CD14-positive monocyte (primary cell): ENCODE measurements at regions not wholly inside any gene's neighbourhood (a gene's known extent, or its start where the extent isn't known, plus 50 kb on each side); places are given as distances from the start of the nearest gene placed in this dataset.

Experiments used
- DNase-seq, 3 donors: peaks; one replicate each; pipeline ENCODE4 v3.0.0-alpha.2; 2011 to 2022
- H2AFZ ChIP-seq: 2 replicates; pipeline ENCODE4 v1.6.0; 2012; ENCODE audit warnings: mild to moderate bottlenecking, low read depth, low read length, inconsistent platforms; ENCODE audit not compliant: insufficient read depth, poor library complexity, severe bottlenecking
- H3K27ac ChIP-seq, 2 donors: 1 replicate in 1 of 2; 2 replicates in 1 of 2; pipeline ENCODE4 v1.5.1; 2012 to 2013; ENCODE audit warnings: low read length in 2 of 2, control low read depth in 1 of 2, inconsistent platforms in 1 of 2, low read depth in 1 of 2, mild to moderate bottlenecking in 1 of 2
- H3K27me3 ChIP-seq, 2 donors: one replicate each; pipeline versions ENCODE4 v1.6.0 to v1.6.1; 2011 to 2013; ENCODE audit warnings: low read length in 2 of 2; ENCODE audit not compliant: control insufficient read depth in 2 of 2, insufficient read depth in 2 of 2
- H3K36me3 ChIP-seq, 2 donors: replicated peaks in 1 of 2; 1 replicate in 1 of 2; 2 replicates in 1 of 2; pipeline versions ENCODE4 v1.5.1 to v1.6.1; 2012 to 2013; ENCODE audit warnings: low read length in 2 of 2, control low read depth in 1 of 2, inconsistent platforms in 1 of 2, mild to moderate bottlenecking in 1 of 2; ENCODE audit not compliant: insufficient read depth in 2 of 2, control insufficient read depth in 1 of 2
- H3K4me1 ChIP-seq, 2 donors: 1 replicate in 1 of 2; 2 replicates in 1 of 2; pipeline versions ENCODE4 v1.5.1 to v1.6.1; 2012 to 2013; ENCODE audit warnings: low read length in 2 of 2, control low read depth in 1 of 2, inconsistent platforms in 1 of 2, mild to moderate bottlenecking in 1 of 2, moderate library complexity in 1 of 2; ENCODE audit not compliant: insufficient read depth in 2 of 2, control insufficient read depth in 1 of 2
- H3K4me2 ChIP-seq: replicated peaks from 2 replicates; pipeline ENCODE3; 2012; ENCODE audit warnings: low read length, moderate library complexity, mild to moderate bottlenecking; ENCODE audit not compliant: poor library complexity, severe bottlenecking; ENCODE audit errors: extremely low read depth
- H3K4me3 ChIP-seq, 3 experiments: fragments of 200-600 bp in 1 of 3; sonication (generic) in 1 of 3; replicated peaks in 1 of 3; 1 replicate in 2 of 3; 2 replicates in 1 of 3; pipeline ENCODE4 v1.5.1; 2011 to 2013; ENCODE audit warnings: low read length in 3 of 3, mild to moderate bottlenecking in 3 of 3, control low read depth in 2 of 3, low read depth in 2 of 3, inconsistent platforms in 1 of 3, moderate library complexity in 1 of 3
- H3K79me2 ChIP-seq: 2 replicates; pipeline ENCODE4 v1.6.0; 2012; ENCODE audit warnings: mild to moderate bottlenecking, control low read depth, inconsistent platforms, low read length, moderate library complexity; ENCODE audit not compliant: insufficient read depth
- H3K9ac ChIP-seq: 2 replicates; pipeline ENCODE4 v1.6.0; 2017; ENCODE audit warnings: low read length, mild to moderate bottlenecking; ENCODE audit not compliant: insufficient read depth, poor library complexity, severe bottlenecking
- H3K9me3 ChIP-seq, 2 donors: replicated peaks in 1 of 2; 1 replicate in 1 of 2; 2 replicates in 1 of 2; pipeline versions ENCODE4 v1.5.1 to v1.6.1; 2012 to 2013; ENCODE audit warnings: low read length in 2 of 2, control low read depth in 1 of 2; ENCODE audit not compliant: control insufficient read depth in 1 of 2, insufficient read depth in 1 of 2
- H4K20me1 ChIP-seq: 2 replicates; pipeline ENCODE4 v1.6.0; 2012; ENCODE audit warnings: mild to moderate bottlenecking, low read length, control low read depth, moderate library complexity; ENCODE audit not compliant: insufficient read depth
- H3K27ac Mint-ChIP-seq, 7 donors: one replicate each; pipeline ENCODE4 v1.8.0; 2020; ENCODE audit warnings: mild to moderate bottlenecking in 7 of 7, mixed read lengths in 7 of 7, moderate library complexity in 6 of 7, inconsistent platforms in 2 of 7
- H3K27me3 Mint-ChIP-seq, 3 donors: one replicate each; pipeline ENCODE4 v1.8.0; 2021 to 2022; ENCODE audit warnings: low read depth in 3 of 3, mild to moderate bottlenecking in 3 of 3, mixed read lengths in 3 of 3, moderate library complexity in 3 of 3, inconsistent platforms in 1 of 3
- H3K36me3 Mint-ChIP-seq, 2 donors: one replicate each; pipeline ENCODE4 v1.8.0; 2020; ENCODE audit warnings: mixed read lengths in 2 of 2, inconsistent platforms in 1 of 2, mild to moderate bottlenecking in 1 of 2
- H3K4me1 Mint-ChIP-seq: one replicate; pipeline ENCODE4 v1.8.0; 2020; ENCODE audit warnings: mild to moderate bottlenecking, mixed read lengths
- H3K4me3 Mint-ChIP-seq, 2 donors: one replicate each; pipeline ENCODE4 v1.8.0; 2020; ENCODE audit warnings: mild to moderate bottlenecking in 2 of 2, mixed read lengths in 2 of 2, moderate library complexity in 1 of 2
- H3K9me3 Mint-ChIP-seq, 7 donors: one replicate each; pipeline ENCODE4 v1.8.0; 2020 to 2022; ENCODE audit warnings: mixed read lengths in 7 of 7, mild to moderate bottlenecking in 6 of 7, moderate library complexity in 6 of 7, inconsistent platforms in 2 of 7
- WGBS: methylation state at CpG from one replicate; pipeline ENCODE4 v1.1.5; 2013; ENCODE audit warnings: missing lambda C conversion rate; ENCODE audit not compliant: insufficient coverage; 5-methylcytosine and 5-hydroxymethylcytosine counted together
- intact Hi-C, 2 donors: fragments of 100-400 bp; cut with micrococcal nuclease; formaldehyde crosslinking; loops; one replicate each; pipeline versions ENCODE4 v1.15.0 to v1.15.1; 2023
- TF ChIP-seq, protein P1 (sequence below): fragments of 200-600 bp; IDR thresholded peaks from one replicate; pipeline ENCODE4 v1.8.0; 2022; ENCODE audit warnings: antibody characterized with exemption, mild to moderate bottlenecking

DNA sequence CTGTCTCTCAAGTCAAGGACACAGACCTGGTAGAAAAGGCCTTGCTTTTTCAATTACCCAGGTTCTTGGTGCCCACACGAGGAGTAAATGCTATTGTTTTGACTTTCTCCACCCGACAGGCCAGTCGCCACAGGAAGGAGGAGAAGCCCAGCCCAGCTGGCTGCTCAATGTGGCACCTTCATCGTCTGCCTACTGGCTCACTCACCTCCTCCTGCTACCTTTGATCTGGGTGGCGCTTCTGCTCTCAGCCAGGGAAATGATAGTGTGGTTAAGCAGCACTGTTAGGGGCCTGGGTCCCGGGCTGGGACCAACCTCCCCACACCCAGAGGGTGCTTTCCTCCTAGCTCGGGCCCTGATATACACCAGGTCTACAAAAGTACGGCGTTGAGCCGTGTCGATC is 75.0 kb upstream of the FZD10 start:
- Mint-ChIP-seq H3K27ac (no peak overlapping the region), H3K4me3 (peak overlapping the region in 1 of 2 donors; percentile 23), H3K4me1 (no peaks in the 10 kb centered on the region), H3K36me3 (no peaks in the 10 kb centered on the region), H3K27me3 (peaks cover 9 to 15% (median 10%) of the 10 kb centered on the region in 3 donors), H3K9me3 (peaks cover 2 to 11% (median 5%) of the 10 kb centered on the region in 7 donors)
- TF ChIP-seq, protein P1, sequence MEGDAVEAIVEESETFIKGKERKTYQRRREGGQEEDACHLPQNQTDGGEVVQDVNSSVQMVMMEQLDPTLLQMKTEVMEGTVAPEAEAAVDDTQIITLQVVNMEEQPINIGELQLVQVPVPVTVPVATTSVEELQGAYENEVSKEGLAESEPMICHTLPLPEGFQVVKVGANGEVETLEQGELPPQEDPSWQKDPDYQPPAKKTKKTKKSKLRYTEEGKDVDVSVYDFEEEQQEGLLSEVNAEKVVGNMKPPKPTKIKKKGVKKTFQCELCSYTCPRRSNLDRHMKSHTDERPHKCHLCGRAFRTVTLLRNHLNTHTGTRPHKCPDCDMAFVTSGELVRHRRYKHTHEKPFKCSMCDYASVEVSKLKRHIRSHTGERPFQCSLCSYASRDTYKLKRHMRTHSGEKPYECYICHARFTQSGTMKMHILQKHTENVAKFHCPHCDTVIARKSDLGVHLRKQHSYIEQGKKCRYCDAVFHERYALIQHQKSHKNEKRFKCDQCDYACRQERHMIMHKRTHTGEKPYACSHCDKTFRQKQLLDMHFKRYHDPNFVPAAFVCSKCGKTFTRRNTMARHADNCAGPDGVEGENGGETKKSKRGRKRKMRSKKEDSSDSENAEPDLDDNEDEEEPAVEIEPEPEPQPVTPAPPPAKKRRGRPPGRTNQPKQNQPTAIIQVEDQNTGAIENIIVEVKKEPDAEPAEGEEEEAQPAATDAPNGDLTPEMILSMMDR = no peak
- DNase-seq = no peak
- H3K36me3 ChIP-seq = no peaks in the 10 kb centered on the region
- H3K9ac ChIP-seq = no peak overlapping the region
- intact Hi-C loops = no loop called here
- no peaks in the 10 kb centered on the region for H4K20me1 ChIP-seq
- H3K27ac ChIP-seq = no peak overlapping the region
- H3K9me3 ChIP-seq = peaks cover 8 to 10% of the 10 kb centered on the region in 2 donors
- WGBS = 68% methylated on average over 5 of the region's 11 CpGs
- H3K79me2 ChIP-seq = no peaks in the 10 kb centered on the region
- H3K4me3 ChIP-seq = no peak overlapping the region
- H3K4me2 ChIP-seq = no peak overlapping the region
- H3K4me1 ChIP-seq = no peaks in the 10 kb centered on the region
- no peak overlapping the region for H2AFZ ChIP-seq
- peaks cover 0 to 18% of the 10 kb centered on the region in 2 donors for H3K27me3 ChIP-seq

DNA sequence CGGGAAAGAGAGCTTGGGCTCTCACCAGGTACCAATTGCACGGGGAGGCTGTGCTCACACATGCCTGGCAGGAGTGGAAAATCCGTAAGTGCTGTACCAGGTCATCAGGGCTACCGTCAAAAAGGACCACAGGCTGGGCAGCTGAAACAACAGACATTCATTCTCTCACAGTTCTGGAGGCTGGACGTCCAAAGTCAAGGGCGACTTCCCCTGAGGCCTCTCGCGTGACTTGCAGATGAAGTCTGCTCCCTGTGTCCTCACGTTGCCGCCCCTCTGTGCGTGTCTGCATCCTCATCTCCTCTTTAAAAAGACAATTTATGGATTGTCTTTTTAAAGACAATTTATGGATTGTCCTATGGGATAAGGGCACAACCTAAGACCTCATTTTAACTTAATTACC is 73.8 kb upstream of the FZD10 start:
- Histone ChIP-seq H3K9me3 (peaks cover 8 to 14% of the 10 kb centered on the region in 2 donors), H4K20me1 (no peaks in the 10 kb centered on the region), H3K4me2 (no peak overlapping the region), H3K27me3 (peaks cover 0 to 18% of the 10 kb centered on the region in 2 donors), H3K79me2 (no peaks in the 10 kb centered on the region), H3K36me3 (no peaks in the 10 kb centered on the region), H3K4me1 (no peaks in the 10 kb centered on the region), H3K27ac (no peak overlapping the region), H2AFZ (no peak overlapping the region), H3K9ac (no peak overlapping the region), H3K4me3 (no peak overlapping the region)
- H3K36me3 Mint-ChIP-seq = no peaks in the 10 kb centered on the region
- H3K27ac Mint-ChIP-seq = no peak overlapping the region
- H3K27me3 Mint-ChIP-seq = peaks cover 9 to 15% (median 10%) of the 10 kb centered on the region in 3 donors
- no peak overlapping the region for H3K4me3 Mint-ChIP-seq
- H3K9me3 Mint-ChIP-seq = peaks cover 2 to 18% (median 5%) of the 10 kb centered on the region in 7 donors
- DNase-seq = no peak
- intact Hi-C loops = no loop called here
- no peaks in the 10 kb centered on the region for H3K4me1 Mint-ChIP-seq
- TF ChIP-seq, protein P1 = no peak
- WGBS = 53% methylated on average over 7 of the region's 11 CpGs
